ENCODE measurements at regions not wholly inside any gene's neighbourhood (a gene's known extent, or its start where the extent isn't known, plus 50 kb on each side); places are given as distances from the start of the nearest gene placed in this dataset.

- TF ChIP-seq ZNF462 (CRISPR knock-in tag; IDR thresholded peaks at IDR 0.05) (no peak), POLR2AphosphoS5 (IDR thresholded peaks at IDR 0.05; ENCODE audit: low read depth) (no peak), CTCF (conservative IDR thresholded peaks at IDR 0.05; ENCODE audit: low read depth in 2 of 2) (no peak)
Observed at GRCh38 chr4:60682901-60683300, 517.2 kb upstream of the ADGRL3 start (continued).

GRCh38 chr4:60683357-60683756 lies 516.8 kb upstream of the ADGRL3 start:
- Histone ChIP-seq H2AFZ (no peak overlapping the region), H3K4me1 (ENCODE audit: insufficient read depth) (no peaks in the 10 kb centered on the region)
- TF ChIP-seq JUNB (IDR thresholded peaks at IDR 0.05; ENCODE audit: unreplicated experiment) (no peak), POLR2AphosphoS5 (IDR thresholded peaks at IDR 0.05; ENCODE audit: low read depth) (no peak), REST (IDR thresholded peaks at IDR 0.05; ENCODE audit: unreplicated experiment) (no peak), STAT1 (IDR thresholded peaks at IDR 0.05; ENCODE audit: unreplicated experiment) (no peak), CTCF (conservative IDR thresholded peaks at IDR 0.05; ENCODE audit: low read depth in 2 of 2) (no peak), ETS1 (IDR thresholded peaks at IDR 0.05) (no peak), EZH2phosphoT487 (IDR thresholded peaks at IDR 0.05; ENCODE audit: unreplicated experiment) (no peak), NANOG (IDR thresholded peaks at IDR 0.05; ENCODE audit: borderline replicate concordance) (no peak)

More at GRCh38 chr4:60683357-60683756, 516.8 kb upstream of the ADGRL3 start:
- Histone ChIP-seq H3K79me2 (replicated peaks; ENCODE audit: insufficient read depth) (no peaks in the 10 kb centered on the region), H3K4me2 (no peak overlapping the region), H3K36me3 (ENCODE audit: insufficient read depth) (no peaks in the 10 kb centered on the region), H3K27ac (ENCODE audit: low read depth) (no peak overlapping the region), H3F3A (replicated peaks; ENCODE audit: low read depth) (no peaks in the 10 kb centered on the region), H3K27me3 (ENCODE audit: insufficient read depth) (no peaks in the 10 kb centered on the region), H3K9me2 (ENCODE audit: insufficient read depth) (no peaks in the 10 kb centered on the region), H4K20me1 (replicated peaks; ENCODE audit: insufficient read depth) (no peaks in the 10 kb centered on the region), H3K4me3 (no peak overlapping the region)
- no peaks in the 10 kb centered on the region for H3K9me3 Mint-ChIP-seq
- DNase-seq (ENCODE audit: low spot score) (no peak), ATAC-seq (no peak)
- no peaks in the 10 kb centered on the region for H3K36me3 Mint-ChIP-seq (ENCODE audit: low read depth)
- H3K4me3 Mint-ChIP-seq, result no peak overlapping the region
- H3K4me1 Mint-ChIP-seq, result no peaks in the 10 kb centered on the region
- H3K27ac Mint-ChIP-seq, result no peak overlapping the region
- H3K27me3 Mint-ChIP-seq (ENCODE audit: insufficient read depth, low read depth, poor library complexity), result no peaks in the 10 kb centered on the region
